ENCODE measurements at regions not wholly inside any gene's neighbourhood (a gene's known extent, or its start where the extent isn't known, plus 50 kb on each side); places are given as distances from the start of the nearest gene placed in this dataset.

DNA sequence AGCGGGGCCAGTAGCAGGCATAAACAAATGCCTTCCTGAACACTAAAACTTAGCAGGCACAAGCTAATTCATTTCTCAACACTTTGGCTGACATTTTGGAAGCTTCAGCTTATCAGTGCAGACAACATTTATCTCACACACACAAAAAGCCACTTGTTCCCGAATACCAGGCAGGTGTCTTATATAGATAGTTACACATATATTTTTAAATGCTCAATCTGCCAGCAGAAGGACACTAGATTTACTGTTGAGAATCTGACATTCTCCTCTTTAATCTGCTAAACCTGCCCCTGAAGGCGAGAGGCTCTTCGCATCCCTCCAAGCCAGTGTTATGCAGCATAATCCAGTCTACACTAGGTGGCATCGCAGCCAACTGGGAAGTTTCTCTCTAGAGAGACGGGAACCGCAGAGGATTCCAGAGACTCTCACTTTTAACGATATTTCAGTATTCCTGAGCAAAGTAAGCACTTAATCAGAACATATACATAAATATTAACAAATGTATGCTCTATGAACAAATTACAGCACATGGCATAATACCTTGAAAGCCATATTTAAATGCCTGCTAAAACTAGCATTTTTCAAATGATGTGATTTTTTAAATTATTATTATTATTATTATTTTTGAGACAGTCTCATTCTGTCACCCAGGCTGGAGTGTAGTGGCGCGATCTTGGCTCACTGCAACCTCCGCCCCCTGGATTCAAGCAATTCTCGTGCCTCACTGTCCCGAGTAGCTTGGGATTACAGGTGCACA lies 90.2 kb upstream of the SCG2 start:
- Histone ChIP-seq H3K4me1 (no peaks in the 10 kb centered on the region), H3K4me3 (no peak overlapping the region), H3K27me3 (no peaks in the 10 kb centered on the region), H3K36me3 (no peaks in the 10 kb centered on the region), H3K27ac (no peak overlapping the region), H3K9me3 (no peaks in the 10 kb centered on the region)
- no peak for DNase-seq
- 49 to 53% methylated on average over 13 of the region's 13 CpGs for WGBS, 2 donors
- ATAC-seq (ENCODE audit: low FRiP score in 2 of 2), result peak in 1 of 2 donors; percentile 60
- TF ChIP-seq, protein P1, sequence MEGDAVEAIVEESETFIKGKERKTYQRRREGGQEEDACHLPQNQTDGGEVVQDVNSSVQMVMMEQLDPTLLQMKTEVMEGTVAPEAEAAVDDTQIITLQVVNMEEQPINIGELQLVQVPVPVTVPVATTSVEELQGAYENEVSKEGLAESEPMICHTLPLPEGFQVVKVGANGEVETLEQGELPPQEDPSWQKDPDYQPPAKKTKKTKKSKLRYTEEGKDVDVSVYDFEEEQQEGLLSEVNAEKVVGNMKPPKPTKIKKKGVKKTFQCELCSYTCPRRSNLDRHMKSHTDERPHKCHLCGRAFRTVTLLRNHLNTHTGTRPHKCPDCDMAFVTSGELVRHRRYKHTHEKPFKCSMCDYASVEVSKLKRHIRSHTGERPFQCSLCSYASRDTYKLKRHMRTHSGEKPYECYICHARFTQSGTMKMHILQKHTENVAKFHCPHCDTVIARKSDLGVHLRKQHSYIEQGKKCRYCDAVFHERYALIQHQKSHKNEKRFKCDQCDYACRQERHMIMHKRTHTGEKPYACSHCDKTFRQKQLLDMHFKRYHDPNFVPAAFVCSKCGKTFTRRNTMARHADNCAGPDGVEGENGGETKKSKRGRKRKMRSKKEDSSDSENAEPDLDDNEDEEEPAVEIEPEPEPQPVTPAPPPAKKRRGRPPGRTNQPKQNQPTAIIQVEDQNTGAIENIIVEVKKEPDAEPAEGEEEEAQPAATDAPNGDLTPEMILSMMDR (IDR thresholded peaks at IDR 0.05), result peak in 3 of 6 experiments; percentile 18 to 24 (median 23)
- TF ChIP-seq EP300 (IDR thresholded peaks at IDR 0.05), result no peak

DNA sequence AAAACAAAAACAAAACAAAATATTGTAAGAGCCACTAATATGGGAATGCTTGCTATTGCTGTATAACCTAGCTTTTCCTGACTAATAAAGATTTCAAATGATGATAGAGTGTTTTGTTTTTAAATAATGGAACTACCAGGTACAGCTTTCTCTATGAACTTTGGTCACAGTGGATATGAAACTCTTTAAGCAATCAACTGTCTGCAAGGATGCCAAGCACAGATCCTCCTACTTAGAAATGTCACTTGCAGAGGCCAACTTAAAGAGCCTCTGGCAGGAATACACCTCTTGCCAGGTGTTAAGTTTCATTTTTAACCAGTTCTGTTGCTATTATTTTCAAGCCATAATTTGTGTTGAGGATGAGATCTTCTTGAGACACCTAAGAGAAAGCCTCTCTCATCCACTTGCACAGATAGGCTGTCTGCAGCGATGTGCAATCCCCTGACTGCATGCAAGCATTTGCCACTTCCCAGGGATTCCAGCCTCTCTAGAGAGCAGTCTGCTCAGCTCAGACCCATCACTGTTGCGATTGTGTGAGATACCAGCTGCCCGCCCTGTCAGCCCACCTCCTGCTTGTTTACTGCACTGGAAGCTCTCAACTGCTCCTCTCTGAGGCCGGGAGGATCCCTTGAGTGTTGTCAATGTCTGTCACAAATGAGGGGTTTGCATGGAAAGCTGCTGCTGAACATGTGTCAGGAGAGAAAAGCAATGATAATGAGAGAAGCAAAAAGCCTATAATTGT lies 86.1 kb upstream of the SCG2 start:
- Histone ChIP-seq H3K4me1 (no peaks in the 10 kb centered on the region), H3K9me3 (no peaks in the 10 kb centered on the region), H3K27me3 (no peaks in the 10 kb centered on the region), H3K36me3 (no peaks in the 10 kb centered on the region), H3K4me3 (no peak overlapping the region), H3K27ac (no peak overlapping the region)
- ATAC-seq (ENCODE audit: low FRiP score in 2 of 2), result no peak
- WGBS, 2 donors, result 51 to 58% methylated on average over 2 to 4 of the region's 4 CpGs
- DNase-seq, result no peak
- no peak for TF ChIP-seq POLR2AphosphoS5 (IDR thresholded peaks at IDR 0.05)
- TF ChIP-seq, protein P1 (IDR thresholded peaks at IDR 0.05), result no peak

DNA sequence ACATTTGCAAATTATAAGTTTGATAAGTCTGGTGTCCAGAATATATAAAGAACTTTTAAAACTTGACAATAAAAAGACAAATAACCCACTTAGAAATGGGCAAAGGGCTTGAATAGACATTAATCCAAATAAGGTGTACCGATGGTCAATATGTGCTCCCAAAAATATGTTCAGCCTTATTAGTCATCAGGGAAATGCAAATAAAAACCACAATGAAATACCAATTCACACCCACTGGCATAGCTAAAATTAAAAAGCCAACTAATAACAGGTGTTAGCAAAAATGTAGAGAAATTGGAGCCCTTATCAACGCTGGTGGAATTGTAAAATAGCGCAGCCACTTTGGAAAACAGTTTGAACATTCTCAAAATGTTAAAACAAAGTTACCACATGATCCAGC lies 79.0 kb upstream of the SCG2 start:
- Histone ChIP-seq H3K4me3 (no peak overlapping the region), H3K36me3 (no peaks in the 10 kb centered on the region), H3K27ac (no peak overlapping the region), H3K4me1 (no peaks in the 10 kb centered on the region), H3K27me3 (no peaks in the 10 kb centered on the region), H3K9me3 (no peaks in the 10 kb centered on the region)
- WGBS, 2 donors, result 50 to 70% methylated on average over 2 to 3 of the region's 3 CpGs
- ATAC-seq (ENCODE audit: low FRiP score in 2 of 2) (no peak), DNase-seq (no peak)
- TF ChIP-seq POLR2AphosphoS5 (IDR thresholded peaks at IDR 0.05) (no peak), EP300 (IDR thresholded peaks at IDR 0.05) (no peak), POLR2A (IDR thresholded peaks at IDR 0.05) (no peak)
- TF ChIP-seq, protein P1 (IDR thresholded peaks at IDR 0.05), result no peak

DNA sequence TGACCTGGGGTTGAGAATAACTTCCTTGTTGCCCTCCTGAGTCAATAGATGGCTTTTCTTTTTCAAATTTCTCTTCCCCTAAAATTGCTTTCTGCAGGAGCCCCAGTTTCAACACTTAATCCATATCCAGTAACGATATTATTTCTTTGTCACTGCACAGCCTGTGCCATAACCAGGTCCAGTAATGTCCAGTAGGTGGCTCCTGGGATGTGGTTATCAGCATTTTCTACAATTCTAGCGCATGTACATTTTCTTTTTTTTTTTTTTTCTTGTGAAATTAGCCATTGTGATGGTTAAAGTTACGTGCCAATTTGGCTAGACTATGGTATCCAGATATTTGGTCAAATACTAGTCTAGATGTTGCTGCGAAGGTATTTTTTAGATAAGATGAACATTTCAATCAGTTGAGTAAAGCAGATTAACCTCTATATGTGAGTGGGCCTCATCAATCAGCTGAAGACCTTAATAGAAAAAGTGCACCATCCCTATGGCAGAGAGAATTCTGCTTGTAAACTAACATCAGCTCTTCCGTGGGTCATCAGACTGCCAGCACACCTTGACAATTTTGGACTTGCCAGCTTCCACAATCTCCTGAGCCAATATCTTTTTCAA lies 72.9 kb upstream of the SCG2 start:
- no peaks in the 10 kb centered on the region for H3K36me3 ChIP-seq
- H3K27me3 ChIP-seq, result no peaks in the 10 kb centered on the region
- no peak overlapping the region for H3K27ac ChIP-seq
- no peak overlapping the region for H3K4me3 ChIP-seq
- WGBS, 2 donors, result 71 to 77% methylated on average over 5 of the region's 5 CpGs
- TF ChIP-seq POLR2AphosphoS5 (IDR thresholded peaks at IDR 0.05), result no peak
- TF ChIP-seq, protein P1 (IDR thresholded peaks at IDR 0.05), result peak in 1 of 6 experiments; percentile 21
- peak in 1 of 2 donors; percentile 62 for ATAC-seq (ENCODE audit: low FRiP score in 2 of 2)
- no peaks in the 10 kb centered on the region for H3K4me1 ChIP-seq
- no peaks in the 10 kb centered on the region for H3K9me3 ChIP-seq
- DNase-seq, result no peak
